ENCODE measurements at regions not wholly inside any gene's neighbourhood (a gene's known extent, or its start where the extent isn't known, plus 50 kb on each side); places are given as distances from the start of the nearest gene placed in this dataset.
A peak's percentile ranks its signal among the peaks of the same experiment; 100 is the strongest.

DNA sequence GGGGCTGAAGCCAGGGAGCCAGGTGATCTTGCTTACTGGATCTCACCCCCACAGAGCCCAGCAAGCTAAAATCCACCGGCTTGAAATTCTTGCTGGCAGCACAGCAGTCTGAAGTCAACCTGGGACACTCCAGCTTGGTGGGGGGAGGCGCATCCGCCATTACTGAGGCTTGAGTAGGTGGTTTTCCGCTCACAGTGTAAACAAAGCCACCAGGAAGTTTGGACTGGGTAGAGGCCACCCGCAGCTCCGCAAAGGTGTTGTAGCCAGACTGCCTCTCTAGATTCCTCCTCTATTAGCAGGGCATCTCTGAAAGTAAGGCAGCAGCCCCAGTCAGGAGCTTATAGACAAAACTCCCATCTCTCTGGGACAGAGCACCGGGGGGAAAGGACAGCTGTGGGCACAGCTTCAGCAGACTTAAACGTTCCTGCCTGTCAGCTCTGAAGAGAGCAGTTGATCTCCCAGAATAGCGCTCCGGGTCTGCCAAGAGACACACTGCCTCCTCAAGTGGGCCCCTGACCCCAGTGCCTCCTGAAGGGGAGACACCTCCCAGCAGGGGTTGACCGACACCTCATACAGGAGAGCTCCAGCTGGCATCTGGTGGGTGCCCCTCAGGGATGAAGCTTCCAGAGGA lies 206.3 kb upstream of the KHDRBS2 start:
- no peak for DNase-seq (ENCODE audit: low read depth in 4 of 4, low spot score in 3 of 4)

DNA sequence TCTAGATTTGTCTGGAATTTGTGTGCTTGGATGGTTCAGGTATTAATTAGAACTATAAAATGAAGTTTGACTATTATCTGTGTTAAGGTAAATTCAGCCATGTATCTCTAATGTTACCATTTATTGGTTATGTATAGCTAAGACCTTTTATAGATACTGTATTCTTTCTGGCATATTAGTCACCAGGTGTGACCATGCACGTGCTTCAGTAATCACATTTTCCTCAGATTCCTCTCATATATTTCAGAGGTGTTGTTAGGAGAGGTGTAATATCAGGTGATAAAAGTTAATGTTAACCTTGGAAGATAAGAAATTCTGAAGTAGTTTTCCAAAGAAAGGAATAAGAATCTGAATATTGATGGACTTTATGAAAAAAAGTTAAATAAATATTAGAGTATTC lies 194.5 kb upstream of the KHDRBS2 start:
- DNase-seq (ENCODE audit: low read depth in 4 of 4, low spot score in 3 of 4), result no peak

DNA sequence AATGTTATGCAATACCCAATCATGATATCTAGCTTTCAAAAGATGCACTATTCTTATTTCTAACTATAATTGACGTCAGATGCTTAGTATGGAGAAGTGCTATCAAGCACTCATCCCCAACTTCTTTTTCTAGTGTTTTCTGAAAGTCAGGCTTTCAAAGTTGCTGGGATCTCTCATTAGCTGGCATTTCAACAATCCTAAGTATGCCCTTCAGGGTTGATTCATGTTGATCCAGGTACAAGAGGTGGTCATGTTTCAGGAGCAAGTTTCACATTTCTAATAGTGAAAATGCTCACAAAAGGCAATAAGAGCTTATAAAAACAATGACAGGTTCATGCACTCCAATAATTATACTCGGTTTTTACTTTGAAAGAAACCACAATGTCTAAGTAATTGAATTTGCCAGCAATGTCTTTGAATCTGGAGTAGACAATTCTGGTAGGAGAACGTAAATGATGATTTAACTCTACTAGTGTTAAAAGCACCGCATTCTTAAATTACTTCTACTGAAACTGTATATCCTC lies 193.7 kb upstream of the KHDRBS2 start:
- peak in 1 of 4 donors; percentile 2 for DNase-seq (ENCODE audit: low read depth in 4 of 4, low spot score in 3 of 4)

DNA sequence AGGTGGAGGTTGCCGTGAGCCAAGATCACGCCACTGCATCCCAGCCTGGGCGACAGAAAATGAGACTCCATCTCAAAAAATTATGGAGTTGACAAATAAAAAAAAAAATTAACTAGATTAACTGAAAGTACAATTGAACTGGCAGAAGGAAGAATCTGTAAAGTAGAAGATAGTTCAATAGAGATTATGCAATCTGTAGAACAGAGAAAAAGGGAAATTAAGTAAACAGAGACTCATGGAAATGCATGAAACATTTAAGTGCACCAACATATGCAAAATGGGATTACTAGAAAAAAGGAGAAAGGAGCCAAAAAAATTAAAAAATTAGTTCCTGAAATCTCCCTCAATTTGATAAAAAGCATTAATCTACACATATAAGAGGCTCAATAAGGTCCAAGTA lies 188.8 kb upstream of the KHDRBS2 start:
- no peak for DNase-seq (ENCODE audit: low read depth in 4 of 4, low spot score in 3 of 4)

DNA sequence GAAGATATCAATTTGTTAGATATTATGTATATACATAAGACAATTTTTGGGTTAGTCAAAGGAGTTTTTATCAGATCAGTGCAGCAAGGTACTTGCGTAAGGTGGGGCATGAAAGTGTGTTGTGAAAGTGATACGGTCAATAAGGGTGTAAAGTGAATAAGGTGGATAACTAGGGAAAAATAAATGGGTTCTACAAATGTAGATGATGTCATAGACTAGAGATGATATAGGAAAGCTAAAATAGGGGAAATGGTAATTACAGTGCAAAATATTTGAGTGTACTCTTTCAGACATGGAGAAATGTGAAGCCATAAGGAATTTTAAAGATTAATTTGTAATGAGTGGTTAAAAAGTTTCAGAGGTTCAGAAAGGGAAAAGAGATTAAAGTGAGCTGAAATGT lies 180.6 kb upstream of the KHDRBS2 start:
- DNase-seq (ENCODE audit: low read depth in 4 of 4, low spot score in 3 of 4), result no peak

DNA sequence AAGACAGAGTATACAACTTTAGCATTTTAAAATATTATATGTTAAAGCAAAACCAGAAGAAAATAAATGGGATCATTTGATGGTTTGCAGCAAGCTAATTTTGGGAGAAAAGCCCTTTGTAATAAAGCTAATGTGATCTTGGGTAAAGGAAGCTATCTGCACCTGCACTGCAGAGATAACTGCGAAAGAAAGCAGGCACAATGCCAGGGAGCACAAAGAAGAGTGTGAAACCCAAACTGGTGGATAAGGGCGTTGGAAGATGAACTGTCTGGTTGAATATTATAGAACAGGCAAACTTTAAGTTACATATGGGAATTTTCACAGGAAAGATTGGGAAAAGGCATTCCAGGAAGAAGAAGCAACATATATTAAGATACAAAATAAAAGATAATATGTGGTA lies 179.2 kb upstream of the KHDRBS2 start:
- DNase-seq (ENCODE audit: low read depth in 4 of 4, low spot score in 3 of 4), result no peak

DNA sequence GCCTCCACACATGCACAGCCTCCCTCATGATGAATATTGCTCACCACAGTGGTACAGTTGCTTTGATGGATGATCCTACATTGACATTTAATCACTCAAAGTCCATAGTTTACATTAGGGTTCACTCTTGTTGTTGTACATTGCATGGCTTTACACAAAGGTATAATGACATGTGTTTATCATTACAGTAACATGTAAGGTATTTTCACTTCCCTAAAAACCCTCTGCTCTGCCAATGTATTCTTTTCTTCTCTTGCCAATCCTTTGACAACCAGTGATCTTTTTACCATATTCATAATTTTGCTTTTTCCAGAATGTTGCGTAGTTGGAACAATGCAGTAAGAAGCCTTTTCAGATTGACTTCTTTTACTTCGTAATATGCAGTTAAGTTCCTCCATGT lies 166.6 kb upstream of the KHDRBS2 start:
- DNase-seq (ENCODE audit: low read depth in 4 of 4, low spot score in 3 of 4), result no peak

DNA sequence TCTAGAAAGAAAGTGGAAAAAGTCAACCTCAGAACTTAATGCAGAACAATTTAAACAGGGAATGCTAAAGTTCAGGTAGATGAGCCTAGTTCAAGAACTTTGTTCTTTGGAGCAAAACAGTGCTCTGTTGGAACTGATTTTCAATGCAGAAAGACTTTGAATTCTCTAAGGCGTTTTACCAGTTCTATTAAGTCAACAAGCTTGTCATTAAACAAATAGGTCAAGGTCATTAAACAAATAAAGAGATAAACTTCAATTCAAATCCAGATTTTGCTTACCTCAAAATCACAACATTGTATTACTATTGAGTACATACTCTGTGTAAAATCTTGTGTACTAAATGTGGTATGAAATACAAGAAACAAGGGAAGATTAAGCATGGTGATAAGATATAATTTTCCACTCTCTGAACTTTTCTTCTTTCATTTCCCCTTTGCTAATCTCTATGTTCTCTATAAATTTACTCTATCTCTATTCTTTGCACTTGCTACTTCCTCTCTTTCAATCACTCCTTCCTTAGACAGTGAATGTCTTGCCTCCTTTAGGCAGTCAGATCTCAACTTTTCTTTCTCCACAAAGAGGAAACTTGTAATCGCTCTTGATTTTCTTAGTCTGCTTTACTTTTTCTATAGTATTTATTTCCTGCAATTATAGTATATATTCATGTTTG lies 160.8 kb upstream of the KHDRBS2 start:
- no peak for DNase-seq (ENCODE audit: low read depth in 4 of 4, low spot score in 3 of 4)

DNA sequence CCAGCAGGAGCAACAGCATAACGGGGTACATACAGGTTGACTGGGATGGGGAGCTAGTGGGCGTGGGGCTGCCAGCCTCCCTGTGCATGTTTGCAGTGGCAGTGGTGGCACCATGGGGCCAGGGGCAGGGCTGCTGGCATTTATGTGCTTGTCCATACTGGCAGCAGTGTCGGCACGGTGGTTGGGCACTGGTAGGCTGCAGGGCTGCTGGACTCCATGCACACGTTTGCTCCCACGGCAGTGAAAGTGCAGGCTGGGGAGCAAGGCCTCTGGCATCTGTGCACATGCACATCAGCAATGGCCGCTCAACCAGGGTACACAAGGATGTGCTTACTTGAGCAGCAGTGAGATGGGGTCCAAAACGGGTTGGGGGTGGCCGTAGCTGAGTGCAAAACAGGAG lies 159.5 kb upstream of the KHDRBS2 start:
- DNase-seq (ENCODE audit: low read depth in 4 of 4, low spot score in 3 of 4), result no peak

DNA sequence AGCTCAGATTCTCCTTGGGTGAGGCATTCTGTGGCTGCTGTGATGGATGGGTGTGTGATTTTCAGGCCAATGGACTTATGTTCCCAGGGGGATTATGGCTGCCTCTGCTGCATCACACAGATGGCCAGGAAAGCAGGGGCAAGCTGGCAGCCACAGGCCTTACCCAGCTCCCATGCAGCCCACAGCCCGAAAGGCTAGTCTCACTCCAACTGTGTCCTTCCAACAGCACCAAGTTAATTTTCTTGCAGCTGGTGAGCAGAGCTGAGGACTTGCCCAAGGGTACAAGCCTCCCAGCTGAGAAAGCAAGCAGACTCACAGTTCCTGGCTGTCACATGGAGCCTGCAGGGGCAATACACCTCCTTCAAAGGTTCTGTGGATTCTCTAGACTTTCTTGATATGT lies 155.2 kb upstream of the KHDRBS2 start:
- no peak for DNase-seq (ENCODE audit: low read depth in 4 of 4, low spot score in 3 of 4)

DNA sequence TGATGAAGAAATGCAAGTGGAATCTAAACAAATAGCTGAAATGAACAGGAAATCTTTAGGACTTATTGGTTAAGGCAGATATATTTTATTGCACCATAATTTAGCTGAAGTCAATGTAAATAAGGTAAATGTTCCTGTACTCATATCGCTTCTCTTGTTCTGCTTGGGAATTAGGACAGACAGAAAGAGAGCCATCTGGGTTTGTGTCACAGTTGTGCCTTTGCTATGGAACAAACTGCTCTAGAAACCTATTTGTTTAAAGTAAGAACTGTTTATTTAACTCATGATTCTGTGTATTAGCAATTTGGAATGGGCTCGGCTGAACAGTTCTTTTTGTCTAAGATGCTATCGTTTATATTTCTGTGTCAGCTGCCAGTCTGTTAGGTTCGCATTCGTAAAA lies 143.8 kb upstream of the KHDRBS2 start:
- no peak for DNase-seq (ENCODE audit: low read depth in 4 of 4, low spot score in 3 of 4)

DNA sequence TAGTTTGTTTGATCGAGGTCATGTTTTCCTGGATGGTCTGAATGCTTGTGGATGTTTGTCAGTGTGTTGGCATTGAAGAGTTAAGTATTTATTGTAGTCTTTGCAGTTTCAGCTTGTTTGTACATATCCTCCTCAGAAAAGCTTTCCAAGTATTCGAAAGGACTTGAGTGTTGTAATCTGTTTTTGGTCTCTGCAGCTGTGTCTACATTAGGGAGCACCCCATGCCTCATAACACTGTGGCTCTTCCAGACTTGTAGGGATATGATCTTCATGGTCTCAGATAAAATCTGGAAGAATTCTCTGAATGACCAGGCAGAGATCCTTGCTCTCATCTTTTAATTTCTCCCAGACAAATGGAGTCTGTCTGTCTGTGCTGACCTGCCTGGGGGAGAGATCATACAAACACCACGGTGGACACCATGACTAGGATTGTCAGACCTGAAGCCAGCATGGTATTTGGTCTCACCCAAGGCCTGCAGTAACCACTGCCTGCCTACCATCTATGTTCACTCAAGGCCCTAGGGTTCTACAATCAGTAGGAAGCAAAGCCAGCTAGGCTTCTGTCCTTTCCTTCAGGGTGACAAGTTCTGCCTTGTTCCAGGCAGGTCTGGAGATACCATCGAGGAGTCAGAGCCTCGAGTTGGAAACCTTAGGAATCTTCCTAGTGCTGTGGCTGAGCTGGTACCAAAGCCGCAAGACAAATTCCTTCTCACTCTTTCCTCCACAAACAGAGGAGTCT lies 114.7 kb upstream of the KHDRBS2 start:
- no peak for DNase-seq (ENCODE audit: low read depth in 4 of 4, low spot score in 3 of 4)

DNA sequence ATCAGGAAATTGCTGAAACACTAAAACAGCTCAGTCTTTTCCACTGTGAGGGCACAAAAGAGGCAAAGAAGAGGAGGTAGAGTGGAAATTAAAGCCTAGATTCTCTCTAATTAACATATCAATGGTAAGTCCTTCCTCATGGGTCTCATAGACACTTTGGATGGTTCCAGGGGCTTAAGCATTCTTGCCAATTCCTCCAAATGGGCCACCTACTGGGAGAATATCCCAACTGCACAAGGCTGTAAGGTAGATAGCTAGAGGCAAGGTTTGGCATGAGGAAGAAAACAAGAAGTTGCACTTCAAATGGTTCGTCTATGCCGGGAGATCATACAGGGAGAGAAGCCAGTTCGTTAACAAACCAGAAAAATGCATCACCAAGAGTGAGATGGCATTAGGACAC lies 107.6 kb upstream of the KHDRBS2 start:
- no peak for DNase-seq (ENCODE audit: low read depth in 4 of 4, low spot score in 3 of 4)

DNA sequence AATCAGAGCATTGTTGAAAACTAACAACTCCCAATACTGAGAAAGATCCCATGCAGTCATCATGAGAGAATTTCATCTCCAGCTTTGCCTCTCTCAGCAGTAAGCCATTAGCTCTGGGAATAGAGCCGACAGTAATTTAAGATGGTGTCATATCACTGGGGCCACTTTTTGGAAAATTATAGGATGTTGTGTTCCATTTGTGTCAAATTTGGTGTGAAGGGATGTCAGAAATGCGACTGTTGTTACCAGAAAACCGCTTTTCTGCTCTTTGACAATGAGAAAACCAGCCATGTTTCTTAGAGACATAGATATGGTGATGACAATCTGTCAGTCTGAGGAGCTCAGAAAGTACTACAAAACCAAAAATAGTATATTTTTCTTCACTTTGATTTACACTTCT lies 106.3 kb upstream of the KHDRBS2 start:
- DNase-seq (ENCODE audit: low read depth in 4 of 4, low spot score in 3 of 4), result no peak

DNA sequence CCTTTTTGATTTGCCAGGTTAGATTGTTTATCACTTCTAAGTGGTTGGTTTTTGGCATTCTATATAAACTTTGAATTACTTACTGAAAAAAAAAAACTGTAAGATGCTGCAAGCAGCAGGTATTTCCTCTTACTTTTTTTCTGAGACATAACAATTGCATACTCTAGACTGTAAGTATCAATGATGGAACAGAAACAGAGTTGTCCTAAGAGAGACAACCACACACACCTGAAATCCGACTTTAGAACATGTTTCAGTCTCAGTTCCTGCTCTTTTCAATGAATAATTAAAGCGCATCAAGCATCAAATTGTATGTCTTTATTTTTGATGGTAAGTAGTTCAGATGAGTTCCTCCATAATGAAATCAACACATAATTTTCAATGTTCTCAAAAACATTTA lies 105.3 kb upstream of the KHDRBS2 start:
- DNase-seq (ENCODE audit: low read depth in 4 of 4, low spot score in 3 of 4), result no peak

DNA sequence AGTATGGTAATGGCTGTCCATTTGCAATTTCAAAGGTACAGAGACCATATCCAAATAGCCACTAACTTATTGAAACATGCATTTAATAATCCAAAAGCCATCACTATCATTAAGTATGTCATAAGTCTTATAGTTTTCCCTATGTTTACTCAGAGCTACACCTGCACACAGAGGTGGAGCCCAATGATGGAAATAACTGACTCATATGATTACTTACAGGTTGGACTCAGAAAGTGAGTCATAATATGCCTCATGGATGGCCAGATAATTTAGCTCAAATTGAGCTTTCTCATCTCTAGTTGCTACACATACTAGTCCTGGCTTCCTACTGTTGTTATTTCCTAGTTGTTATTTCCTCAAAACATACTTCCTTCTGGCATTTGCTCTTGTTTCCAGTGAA lies 104.4 kb upstream of the KHDRBS2 start:
- DNase-seq (ENCODE audit: low read depth in 4 of 4, low spot score in 3 of 4), result no peak

DNA sequence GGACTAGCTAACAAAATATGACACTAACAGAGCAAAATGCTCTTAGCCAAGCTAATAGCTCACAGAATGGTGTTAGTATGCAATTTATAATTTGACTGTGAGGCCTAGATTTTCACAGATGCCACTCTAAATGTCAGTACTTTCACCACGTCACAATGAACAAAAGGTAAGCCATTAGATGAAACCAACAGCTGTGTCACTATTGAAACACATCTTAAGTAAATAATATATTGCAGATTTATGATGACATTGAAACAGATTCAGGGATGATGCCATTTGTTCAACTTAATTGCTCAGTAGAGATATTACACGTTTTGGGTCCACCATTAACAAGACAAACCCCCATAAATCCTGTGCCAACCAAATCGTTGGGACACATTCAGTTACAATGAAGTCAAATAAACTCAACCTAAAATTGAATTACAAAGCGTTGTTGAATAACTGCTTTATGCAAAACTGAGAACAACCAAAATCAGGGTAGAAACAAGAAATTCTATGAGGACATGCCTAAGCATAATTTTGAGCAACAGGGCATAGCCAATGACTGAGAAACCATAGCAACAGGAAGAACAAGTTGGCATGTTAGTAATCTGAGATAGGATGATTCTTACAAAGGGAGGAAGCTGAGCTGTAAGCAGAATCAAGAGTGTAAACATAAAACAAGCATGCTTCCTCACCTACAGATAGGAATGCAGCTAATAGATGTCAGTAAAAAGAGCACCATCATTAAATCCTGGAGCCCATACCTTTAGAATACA lies 85.6 kb upstream of the KHDRBS2 start:
- no peak for DNase-seq (ENCODE audit: low read depth in 4 of 4, low spot score in 3 of 4)

DNA sequence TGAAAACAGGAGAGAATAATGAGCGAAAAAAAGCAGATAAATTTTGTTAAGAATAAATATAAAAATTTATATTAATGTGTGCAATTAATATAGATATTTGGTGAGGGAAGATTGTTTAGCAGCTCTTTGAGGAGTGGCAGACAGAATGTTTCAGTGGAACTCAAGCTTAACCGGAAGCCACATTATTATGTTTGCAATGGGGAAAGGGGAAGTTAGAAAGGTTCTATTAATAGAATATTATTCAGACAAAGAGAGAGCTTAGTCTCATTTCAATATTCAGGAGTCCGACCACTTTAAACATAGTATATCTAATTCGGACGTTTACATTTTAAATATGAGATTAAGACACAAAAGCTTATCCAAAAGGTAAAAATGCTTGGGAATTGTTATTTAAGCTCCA lies 81.6 kb upstream of the KHDRBS2 start:
- DNase-seq (ENCODE audit: low read depth in 4 of 4, low spot score in 3 of 4), result no peak

DNA sequence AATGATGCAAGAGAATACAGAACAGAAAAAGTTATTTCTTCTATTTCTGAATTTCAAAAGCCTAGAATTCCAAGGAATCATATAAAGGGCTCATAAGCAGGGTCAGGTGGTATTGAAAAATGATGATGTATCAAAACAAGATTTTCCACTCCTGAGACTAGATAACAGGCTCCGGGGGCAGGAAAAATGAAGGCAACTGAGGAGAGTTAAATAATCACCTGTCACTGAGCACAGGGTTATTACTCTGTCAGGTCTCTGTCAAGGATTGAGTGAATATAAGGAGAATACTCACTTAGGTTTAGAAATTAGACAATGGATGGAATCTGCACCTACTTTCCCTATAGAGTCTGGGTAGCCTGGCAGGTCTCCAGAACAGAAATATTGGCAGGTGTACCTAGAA lies 76.1 kb upstream of the KHDRBS2 start:
- DNase-seq (ENCODE audit: low read depth in 4 of 4, low spot score in 3 of 4), result no peak

DNA sequence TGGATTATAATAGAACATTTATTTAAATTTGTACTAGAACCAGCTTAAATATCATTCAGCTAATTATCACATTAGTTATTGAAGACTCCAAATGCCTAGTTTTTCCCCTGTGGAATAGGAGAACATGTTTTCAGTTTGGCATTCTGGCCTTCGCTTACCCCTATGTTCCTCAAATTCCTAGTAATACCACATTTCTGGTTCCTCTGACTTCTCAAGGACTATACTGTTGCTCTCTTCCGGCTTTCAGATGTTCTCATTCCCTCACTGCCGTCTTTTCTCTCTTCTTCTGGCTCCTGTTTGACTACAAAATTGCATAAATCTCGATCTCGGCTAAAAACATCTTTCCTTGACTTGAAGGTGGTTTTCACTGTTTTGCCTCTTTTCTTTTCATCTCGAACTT lies 71.8 kb upstream of the KHDRBS2 start:
- no peak for DNase-seq (ENCODE audit: low read depth in 4 of 4, low spot score in 3 of 4)

DNA sequence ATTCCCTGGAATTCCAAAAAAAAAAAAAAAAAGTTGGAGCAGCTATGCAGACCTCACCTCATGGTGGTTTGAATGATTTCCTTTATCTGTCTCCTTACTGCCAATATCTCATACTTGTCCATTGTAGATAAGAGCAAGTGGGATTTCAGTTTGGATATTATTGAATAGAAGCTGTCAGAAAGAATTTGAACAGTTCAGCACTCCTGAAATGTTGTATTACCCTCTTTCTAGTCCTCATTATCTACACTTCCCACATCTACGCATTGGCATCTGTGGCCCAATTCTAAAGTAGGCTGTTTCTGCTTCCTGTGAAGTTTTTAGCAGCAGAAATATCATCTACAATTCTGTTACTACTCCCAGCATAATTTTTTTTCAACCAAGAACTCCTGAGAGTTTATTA lies 68.2 kb upstream of the KHDRBS2 start:
- DNase-seq (ENCODE audit: low read depth in 4 of 4, low spot score in 3 of 4), result no peak

All from right renal pelvis (tissue), 4 donors.